SK-N-SH treated with all-trans-retinoic acid at 6 μM for 48 hours (cell line): ENCODE measurements at regions not wholly inside any gene's neighbourhood (a gene's known extent, or its start where the extent isn't known, plus 50 kb on each side); places are given as distances from the start of the nearest gene placed in this dataset.

ENCODE experiments used
- ARNTL ChIP-seq: fragments of 450-650 bp; formaldehyde crosslinking; IDR thresholded peaks from 2 replicates; pipeline ENCODE4 v1.5.0; 2020; ENCODE audit warnings: low read depth, mild to moderate bottlenecking, moderate library complexity, borderline replicate concordance
- CSDC2 ChIP-seq: fragments of 250-450 bp; sonication (Bioruptor Pico); IDR thresholded peaks from 2 replicates; pipeline ENCODE4 v1.5.0; 2020; ENCODE audit warnings: mild to moderate bottlenecking, moderate library complexity
- GLIS3 ChIP-seq: fragments of 250-450 bp; sonication (Bioruptor Pico); IDR thresholded peaks from 2 replicates; pipeline ENCODE4 v1.5.0; 2020; ENCODE audit warnings: mild to moderate bottlenecking, moderate library complexity
- ISL1 ChIP-seq: fragments of 250-450 bp; sonication (Bioruptor Pico); IDR thresholded peaks from 2 replicates; pipeline ENCODE4 v2.1.2; 2022; ENCODE audit warnings: mild to moderate bottlenecking, moderate library complexity
- OSR1 ChIP-seq: fragments of 250-450 bp; sonication (Bioruptor Pico); IDR thresholded peaks from 2 replicates; pipeline ENCODE4 v1.8.0; 2022; ENCODE audit warnings: moderate library complexity, mild to moderate bottlenecking, inconsistent platforms
- PATZ1 ChIP-seq: fragments of 250-450 bp; sonication (Bioruptor Pico); IDR thresholded peaks from 2 replicates; pipeline ENCODE4 v1.8.0; 2020; ENCODE audit warnings: mild to moderate bottlenecking, moderate library complexity, borderline replicate concordance
- POU6F1 ChIP-seq: fragments of 250-450 bp; sonication (Bioruptor Pico); IDR thresholded peaks from 2 replicates; pipeline ENCODE4 v1.8.0; 2021; ENCODE audit warnings: low read depth, mild to moderate bottlenecking, moderate library complexity, borderline replicate concordance
- PPARA ChIP-seq: fragments of 250-450 bp; sonication (Bioruptor Pico); IDR thresholded peaks from 2 replicates; pipeline ENCODE4 v1.5.0; 2020; ENCODE audit warnings: mild to moderate bottlenecking, borderline replicate concordance
- RARB ChIP-seq: fragments of 250-450 bp; sonication (Bioruptor Pico); IDR thresholded peaks from 2 replicates; pipeline ENCODE4 v1.8.0; 2021; ENCODE audit warnings: mild to moderate bottlenecking, moderate library complexity
- TCF4 ChIP-seq: fragments of 250-450 bp; sonication (Bioruptor Pico); IDR thresholded peaks from 2 replicates; pipeline ENCODE4 v1.8.0; 2021; ENCODE audit warnings: mild to moderate bottlenecking, moderate library complexity, borderline replicate concordance
- ZFP30 ChIP-seq: fragments of 450-650 bp; formaldehyde crosslinking; IDR thresholded peaks from 2 replicates; pipeline ENCODE4 v1.5.0; 2022; ENCODE audit warnings: mild to moderate bottlenecking, moderate library complexity
- ZNF565 ChIP-seq: fragments of 450-650 bp; formaldehyde crosslinking; conservative IDR thresholded peaks from 2 replicates; pipeline ENCODE4 v1.5.0; 2020; ENCODE audit warnings: low read depth, mild to moderate bottlenecking, moderate library complexity
- ZNF70 ChIP-seq: fragments of 450-650 bp; formaldehyde crosslinking; IDR thresholded peaks from 2 replicates; pipeline ENCODE4 v1.5.0; 2020; ENCODE audit warnings: mild to moderate bottlenecking, moderate library complexity

- TF ChIP-seq GLIS3 (CRISPR knock-in tag) = no peak
- no peak for TF ChIP-seq PATZ1 (CRISPR knock-in tag)
- no peak for TF ChIP-seq ZFP30
- no peak for TF ChIP-seq ZNF70 (CRISPR knock-in tag)
- no peak for TF ChIP-seq RARB (CRISPR knock-in tag)
- no peak for TF ChIP-seq PPARA (CRISPR knock-in tag)
- no peak for TF ChIP-seq ISL1 (CRISPR knock-in tag)
- TF ChIP-seq TCF4 (CRISPR knock-in tag) = no peak
- TF ChIP-seq POU6F1 (CRISPR knock-in tag) = no peak
- no peak for TF ChIP-seq ARNTL (CRISPR knock-in tag)
- TF ChIP-seq ZNF565 (CRISPR knock-in tag) = no peak
- TF ChIP-seq CSDC2 (CRISPR knock-in tag) = no peak
- TF ChIP-seq OSR1 (CRISPR knock-in tag) = no peak
These were observed 52.7 kb upstream of the FAM216B start for GRCh38 chr13:42728507-42729180.
